ENCODE measurements at regions not wholly inside any gene's neighbourhood (a gene's known extent, or its start where the extent isn't known, plus 50 kb on each side); places are given as distances from the start of the nearest gene placed in this dataset.

GRCh38 chr2:66169076-66169475 lies 265.8 kb upstream of the MEIS1 start:
- no peak for TF ChIP-seq CBX8 (IDR thresholded peaks at IDR 0.05; ENCODE audit: borderline replicate concordance, low read depth, low read length)
- TF ChIP-seq, protein P1, sequence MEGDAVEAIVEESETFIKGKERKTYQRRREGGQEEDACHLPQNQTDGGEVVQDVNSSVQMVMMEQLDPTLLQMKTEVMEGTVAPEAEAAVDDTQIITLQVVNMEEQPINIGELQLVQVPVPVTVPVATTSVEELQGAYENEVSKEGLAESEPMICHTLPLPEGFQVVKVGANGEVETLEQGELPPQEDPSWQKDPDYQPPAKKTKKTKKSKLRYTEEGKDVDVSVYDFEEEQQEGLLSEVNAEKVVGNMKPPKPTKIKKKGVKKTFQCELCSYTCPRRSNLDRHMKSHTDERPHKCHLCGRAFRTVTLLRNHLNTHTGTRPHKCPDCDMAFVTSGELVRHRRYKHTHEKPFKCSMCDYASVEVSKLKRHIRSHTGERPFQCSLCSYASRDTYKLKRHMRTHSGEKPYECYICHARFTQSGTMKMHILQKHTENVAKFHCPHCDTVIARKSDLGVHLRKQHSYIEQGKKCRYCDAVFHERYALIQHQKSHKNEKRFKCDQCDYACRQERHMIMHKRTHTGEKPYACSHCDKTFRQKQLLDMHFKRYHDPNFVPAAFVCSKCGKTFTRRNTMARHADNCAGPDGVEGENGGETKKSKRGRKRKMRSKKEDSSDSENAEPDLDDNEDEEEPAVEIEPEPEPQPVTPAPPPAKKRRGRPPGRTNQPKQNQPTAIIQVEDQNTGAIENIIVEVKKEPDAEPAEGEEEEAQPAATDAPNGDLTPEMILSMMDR (IDR thresholded peaks at IDR 0.05; ENCODE audit: control extremely low read depth in 1 of 3, insufficient read depth in 1 of 3, low read depth in 1 of 3, low read length in 3 of 3), result no peak
- TF ChIP-seq FOSL1 (IDR thresholded peaks at IDR 0.05; ENCODE audit: insufficient read depth, low read depth, low read length), result no peak
- no peak for TF ChIP-seq GABPA (IDR thresholded peaks at IDR 0.05; ENCODE audit: borderline replicate concordance, insufficient read depth, low read length)
- TF ChIP-seq TCF12 (IDR thresholded peaks at IDR 0.05; ENCODE audit: low read depth, low read length), result no peak
